NCI-H146 treated with DMSO at 0.1 percent for 48 hours (cell line): ENCODE measurements at regions not wholly inside any gene's neighbourhood (a gene's known extent, or its start where the extent isn't known, plus 50 kb on each side); places are given as distances from the start of the nearest gene placed in this dataset.

Experiments
- DNase-seq: peaks from one replicate; lab custom pipeline; 2025; ENCODE audit not compliant: unreplicated experiment; lab: John Stamatoyannopoulos, UW

- DNase-seq: no peak
These were observed 58.2 kb downstream of the MEX3B start for GRCh38 chr15:81987628-81988027.

GRCh38 chr15:81983497-81983896 is 62.3 kb downstream of the MEX3B start:
- no peak for DNase-seq

GRCh38 chr15:81982808-81983207 is 63.0 kb downstream of the MEX3B start:
- DNase-seq: no peak

GRCh38 chr15:81981908-81982307 is 63.9 kb downstream of the MEX3B start:
- no peak for DNase-seq

- no peak for DNase-seq
These were observed 68.4 kb downstream of the MEX3B start for GRCh38 chr15:81977464-81977863.

GRCh38 chr15:81968691-81969090 is 77.1 kb downstream of the MEX3B start:
- no peak for DNase-seq

- no peak for DNase-seq
These were observed 79.2 kb downstream of the MEX3B start for GRCh38 chr15:81966631-81967030.

GRCh38 chr15:81962482-81962881 is 83.3 kb downstream of the MEX3B start:
- no peak for DNase-seq

- no peak for DNase-seq
These were observed 86.6 kb downstream of the MEX3B start for GRCh38 chr15:81959196-81959595.

GRCh38 chr15:81957698-81958097 is 88.1 kb downstream of the MEX3B start:
- no peak for DNase-seq

GRCh38 chr15:81955382-81956062 is 90.3 kb downstream of the MEX3B start:
- no peak for DNase-seq

GRCh38 chr15:81954158-81954783 is 91.5 kb downstream of the MEX3B start:
- DNase-seq: no peak

GRCh38 chr15:81950841-81951414 is 94.9 kb downstream of the MEX3B start:
- peak; percentile 56 for DNase-seq

GRCh38 chr15:81948751-81949150 is 97.1 kb downstream of the MEX3B start:
- DNase-seq: no peak

- no peak for DNase-seq
These were observed 97.6 kb downstream of the MEX3B start for GRCh38 chr15:81948222-81948621.

GRCh38 chr15:81947548-81947947 is 98.3 kb downstream of the MEX3B start:
- DNase-seq: no peak

GRCh38 chr15:81945014-81945615 is 100.7 kb downstream of the MEX3B start:
- DNase-seq: no peak

- DNase-seq: no peak
These were observed 103.1 kb downstream of the MEX3B start for GRCh38 chr15:81942655-81943195.

GRCh38 chr15:81942157-81942556 is 103.7 kb downstream of the MEX3B start:
- no peak for DNase-seq

GRCh38 chr15:81941479-81941878 is 104.3 kb downstream of the MEX3B start:
- peak; percentile 89 for DNase-seq

GRCh38 chr15:81940467-81941451 is 105.1 kb downstream of the MEX3B start:
- DNase-seq: no peak
